PC-9 (cell line): ENCODE measurements at regions not wholly inside any gene's neighbourhood (a gene's known extent, or its start where the extent isn't known, plus 50 kb on each side); places are given as distances from the start of the nearest gene placed in this dataset.
"Not testable (repeated sequence)": the region's sequence is repeated elsewhere in the genome, so short reads cannot be mapped to it uniquely, and the experiment has no call there.

Source experiments
- BruUV-seq: library from RNA; stranded (reverse); fragments of 400-500 nt; replicated peaks from 2 replicates; lab custom pipeline; 2021; lab: Mats Ljungman, UMichigan
- CTCF ChIA-PET: fragments of 300-600 bp; sonication (Branson Sonifier 250); formaldehyde crosslinking; loops from one replicate; lab custom pipeline; 2022; ENCODE audit warnings: antibody characterized with exemption; lab: Charles Lee
- POLR2A ChIA-PET: fragments of 300-600 bp; sonication (Branson Sonifier 250); formaldehyde crosslinking; loops from one replicate; lab custom pipeline; 2022; ENCODE audit warnings: antibody characterized with exemption; ENCODE audit not compliant: unreplicated experiment; lab: Charles Lee
- DNase-seq, 2 experiments: peaks; one replicate each; pipeline versions ENCODE4 v3.0.0 to v3.0.0-alpha.2; 2015 to 2022; ENCODE audit warnings: mixed read lengths in 1 of 2
- H2AFZ ChIP-seq: fragments of 200-600 bp; sonication (generic); 2 replicates; pipeline ENCODE4 v1.8.1; 2017; ENCODE audit warnings: antibody characterized with exemption
- H3F3A ChIP-seq: fragments of 200-600 bp; sonication (generic); 2 replicates; pipeline ENCODE4 v1.8.1; 2017; ENCODE audit warnings: antibody characterized with exemption, mild to moderate bottlenecking, low read depth; ENCODE audit not compliant: insufficient read depth
- H3K27ac ChIP-seq: fragments of 200-600 bp; sonication (generic); 2 replicates; pipeline ENCODE4 v1.6.1; 2016; ENCODE audit warnings: mixed run types
- H3K27me3 ChIP-seq: fragments of 200-600 bp; sonication (generic); 2 replicates; pipeline ENCODE4 v1.6.1; 2016; ENCODE audit warnings: low read depth, mixed run types; ENCODE audit not compliant: insufficient read depth
- H3K36me3 ChIP-seq: fragments of 200-600 bp; sonication (generic); 2 replicates; pipeline ENCODE4 v1.6.1; 2016; ENCODE audit warnings: low read depth, mixed run types
- H3K4me1 ChIP-seq: fragments of 200-600 bp; sonication (generic); replicated peaks from 2 replicates; pipeline ENCODE4 v1.6.1; 2016; ENCODE audit warnings: mixed run types; ENCODE audit not compliant: insufficient read depth
- H3K4me2 ChIP-seq: fragments of 200-600 bp; sonication (generic); 2 replicates; pipeline ENCODE4 v1.6.1; 2017; ENCODE audit warnings: mixed run types
- H3K4me3 ChIP-seq: fragments of 200-600 bp; sonication (generic); 2 replicates; pipeline ENCODE4 v1.6.1; 2016; ENCODE audit warnings: mixed run types
- H3K79me2 ChIP-seq: fragments of 200-600 bp; sonication (generic); 2 replicates; pipeline ENCODE4 v1.6.1; 2017; ENCODE audit warnings: low read depth, mixed run types
- H3K9me2 ChIP-seq: fragments of 200-600 bp; sonication (generic); 2 replicates; pipeline ENCODE4 v1.8.1; 2017; ENCODE audit warnings: mild to moderate bottlenecking; ENCODE audit not compliant: insufficient read depth
- H3K9me3 ChIP-seq: fragments of 200-600 bp; sonication (generic); 2 replicates; pipeline ENCODE4 v1.8.1; 2016; ENCODE audit warnings: low read depth; ENCODE audit not compliant: insufficient read depth
- H4K20me1 ChIP-seq: fragments of 200-600 bp; sonication (generic); 2 replicates; pipeline ENCODE4 v1.8.1; 2017; ENCODE audit not compliant: insufficient read depth
- EZH2 ChIP-seq: fragments of 200-600 bp; sonication (generic); IDR thresholded peaks from 2 replicates; pipeline ENCODE4 v1.8.0; 2017; ENCODE audit warnings: antibody characterized with exemption, low read depth
- intact Hi-C: fragments of 100-400 bp; cut with micrococcal nuclease; formaldehyde crosslinking; loops from one replicate; pipeline ENCODE4 v1.10.0; 2022; ENCODE audit not compliant: unreplicated experiment
- TF ChIP-seq, protein P1 (sequence below): fragments of 200-600 bp; sonication (generic); conservative IDR thresholded peaks from 2 replicates; pipeline ENCODE4 v1.6.1; 2017; ENCODE audit warnings: mixed run types, antibody characterized with exemption, mild to moderate bottlenecking, moderate library complexity

DNA sequence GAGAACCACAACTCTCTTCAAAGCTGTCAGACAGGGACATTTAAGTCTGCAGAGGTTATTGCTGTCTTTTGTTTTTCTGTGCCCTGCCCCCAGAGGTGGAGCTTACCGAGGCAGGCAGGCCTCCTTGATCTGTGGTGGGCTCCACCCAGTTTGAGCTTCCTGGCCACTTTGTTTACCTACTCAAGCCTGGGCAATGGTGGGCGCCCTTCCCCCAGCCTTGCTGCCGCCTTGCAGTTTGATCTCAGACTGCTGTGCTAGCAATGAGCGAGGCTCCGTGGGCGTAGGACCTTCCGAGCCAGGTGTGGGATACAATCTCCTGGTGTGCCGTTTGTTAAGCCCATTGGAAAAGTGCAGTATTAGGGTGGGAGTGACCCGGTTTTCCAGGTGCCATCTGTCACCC lies 822.1 kb downstream of the KCNMA1 start:
- H3K79me2 ChIP-seq, H2AFZ ChIP-seq, POLR2A ChIA-PET, H3F3A ChIP-seq, CTCF ChIA-PET, DNase-seq, H3K9me3 ChIP-seq, H3K27ac ChIP-seq, H3K4me3 ChIP-seq, H3K4me1 ChIP-seq, H3K9me2 ChIP-seq, H3K36me3 ChIP-seq, H3K4me2 ChIP-seq, H4K20me1 ChIP-seq, intact Hi-C loops, BruUV-seq: not testable (repeated sequence)
- peaks cover 46% of the 10 kb centered on the region for H3K27me3 ChIP-seq

DNA sequence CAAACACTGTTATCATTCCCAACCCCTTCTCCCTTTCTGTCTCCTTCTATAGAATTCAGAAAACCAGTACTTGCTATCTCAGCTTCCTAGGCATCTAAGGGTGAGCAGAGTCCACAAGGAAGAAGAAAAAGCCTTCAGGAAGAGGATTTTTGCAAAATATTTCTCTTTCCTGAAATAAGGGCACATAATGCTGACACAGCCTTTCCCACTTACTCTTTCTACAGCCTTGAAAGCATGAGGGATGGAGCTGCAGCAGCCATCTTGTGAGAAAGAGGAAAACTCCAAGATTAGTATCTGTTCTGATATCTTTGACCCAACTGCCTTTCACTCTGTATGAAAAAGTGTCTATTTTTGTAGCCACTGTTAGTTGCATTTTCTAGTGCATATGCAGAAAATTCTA lies 826.2 kb downstream of the KCNMA1 start:
- no peaks in the 10 kb centered on the region for H3K36me3 ChIP-seq
- ChIA-PET POLR2A (no interaction called here), CTCF (no interaction called here)
- no peaks in the 10 kb centered on the region for H4K20me1 ChIP-seq
- no peaks in the 10 kb centered on the region for H3F3A ChIP-seq
- H2AFZ ChIP-seq, result no peak overlapping the region
- H3K27ac ChIP-seq, result no peak overlapping the region
- H3K4me1 ChIP-seq, result no peaks in the 10 kb centered on the region
- H3K4me3 ChIP-seq, result no peak overlapping the region
- no peak overlapping the region for H3K4me2 ChIP-seq
- no TSS peak for BruUV-seq
- intact Hi-C loops, result no loop called here
- TF ChIP-seq, protein P1, sequence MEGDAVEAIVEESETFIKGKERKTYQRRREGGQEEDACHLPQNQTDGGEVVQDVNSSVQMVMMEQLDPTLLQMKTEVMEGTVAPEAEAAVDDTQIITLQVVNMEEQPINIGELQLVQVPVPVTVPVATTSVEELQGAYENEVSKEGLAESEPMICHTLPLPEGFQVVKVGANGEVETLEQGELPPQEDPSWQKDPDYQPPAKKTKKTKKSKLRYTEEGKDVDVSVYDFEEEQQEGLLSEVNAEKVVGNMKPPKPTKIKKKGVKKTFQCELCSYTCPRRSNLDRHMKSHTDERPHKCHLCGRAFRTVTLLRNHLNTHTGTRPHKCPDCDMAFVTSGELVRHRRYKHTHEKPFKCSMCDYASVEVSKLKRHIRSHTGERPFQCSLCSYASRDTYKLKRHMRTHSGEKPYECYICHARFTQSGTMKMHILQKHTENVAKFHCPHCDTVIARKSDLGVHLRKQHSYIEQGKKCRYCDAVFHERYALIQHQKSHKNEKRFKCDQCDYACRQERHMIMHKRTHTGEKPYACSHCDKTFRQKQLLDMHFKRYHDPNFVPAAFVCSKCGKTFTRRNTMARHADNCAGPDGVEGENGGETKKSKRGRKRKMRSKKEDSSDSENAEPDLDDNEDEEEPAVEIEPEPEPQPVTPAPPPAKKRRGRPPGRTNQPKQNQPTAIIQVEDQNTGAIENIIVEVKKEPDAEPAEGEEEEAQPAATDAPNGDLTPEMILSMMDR, result no peak
- no peak for TF ChIP-seq EZH2
- DNase-seq, result no peak
- H3K79me2 ChIP-seq, result no peaks in the 10 kb centered on the region
- peaks cover 23% of the 10 kb centered on the region for H3K27me3 ChIP-seq
- no peaks in the 10 kb centered on the region for H3K9me3 ChIP-seq
- no peaks in the 10 kb centered on the region for H3K9me2 ChIP-seq

DNA sequence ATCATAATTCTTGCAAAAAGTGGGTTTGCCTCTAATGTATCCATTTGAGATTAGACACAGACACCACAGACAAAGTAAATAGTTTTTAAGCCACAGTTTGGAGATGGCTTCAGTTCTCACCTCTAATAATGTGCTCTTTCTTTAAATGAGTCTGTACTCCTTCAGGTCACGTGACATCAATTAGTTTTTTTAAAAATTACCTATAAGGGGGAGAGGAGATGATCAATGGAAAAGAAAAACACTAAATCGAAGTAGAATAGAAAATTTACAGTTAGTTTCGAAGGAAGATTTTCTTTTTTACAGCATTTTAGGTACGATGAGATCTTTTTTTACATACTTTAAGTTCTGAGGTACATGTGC lies 849.2 kb downstream of the KCNMA1 start:
- Histone ChIP-seq H3K27me3 (no peaks in the 10 kb centered on the region), H3F3A (no peaks in the 10 kb centered on the region), H3K9me2 (no peaks in the 10 kb centered on the region), H2AFZ (no peak overlapping the region), H3K27ac (no peak overlapping the region), H4K20me1 (no peaks in the 10 kb centered on the region), H3K4me1 (no peaks in the 10 kb centered on the region), H3K36me3 (no peaks in the 10 kb centered on the region), H3K4me3 (no peak overlapping the region), H3K79me2 (no peaks in the 10 kb centered on the region), H3K9me3 (no peaks in the 10 kb centered on the region; the same call in 1 of the 2 replicates), H3K4me2 (no peak overlapping the region)
- ChIA-PET CTCF (no interaction called here), POLR2A (no interaction called here)
- no peak for DNase-seq
- intact Hi-C loops, result no loop called here
- BruUV-seq, result no TSS peak
- no peak for TF ChIP-seq EZH2
- TF ChIP-seq, protein P1, result no peak

DNA sequence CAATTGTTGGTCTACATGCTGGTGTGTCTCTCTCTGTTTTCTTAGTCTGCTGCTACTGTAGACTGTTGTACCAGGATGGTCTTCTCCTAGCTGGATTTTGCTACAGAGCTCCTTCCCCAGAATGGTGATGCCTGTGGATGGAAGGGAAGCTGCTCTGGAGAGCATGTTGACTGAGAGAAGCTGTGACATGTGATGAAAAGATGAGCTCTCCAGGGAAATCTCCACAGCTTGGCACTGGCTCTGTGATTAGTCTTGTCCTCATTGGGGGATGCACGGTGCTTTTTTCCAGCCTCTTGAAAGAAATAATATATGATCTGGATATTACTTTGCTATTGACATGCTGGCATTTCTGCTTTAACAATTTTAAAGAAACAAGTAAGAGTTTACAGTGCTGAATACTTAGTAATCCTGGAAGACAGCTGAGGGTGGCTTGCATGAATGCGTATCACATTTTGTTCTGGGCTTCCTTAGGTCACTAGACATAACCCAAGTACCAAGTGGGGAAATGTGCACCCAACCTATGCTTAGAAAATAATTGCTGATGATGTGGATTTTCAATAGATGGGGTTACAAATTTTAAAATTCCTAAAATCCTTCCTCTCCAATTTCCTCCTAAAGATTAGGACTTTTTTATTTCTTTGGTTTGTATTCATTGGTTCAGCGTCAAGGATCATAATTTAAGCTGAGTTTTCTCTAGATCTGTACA lies 849.7 kb downstream of the KCNMA1 start:
- BruUV-seq, result no TSS peak
- no peaks in the 10 kb centered on the region for H4K20me1 ChIP-seq
- no peak overlapping the region for H3K4me2 ChIP-seq
- no peaks in the 10 kb centered on the region; the same call in 1 of the 2 replicates for H3K9me3 ChIP-seq
- no peak for DNase-seq
- no peaks in the 10 kb centered on the region for H3F3A ChIP-seq
- CTCF ChIA-PET, result no interaction called here
- no peaks in the 10 kb centered on the region for H3K79me2 ChIP-seq
- H3K9me2 ChIP-seq, result no peaks in the 10 kb centered on the region
- H3K4me1 ChIP-seq, result no peaks in the 10 kb centered on the region
- no peak overlapping the region for H3K27ac ChIP-seq
- H2AFZ ChIP-seq, result no peak overlapping the region
- no peaks in the 10 kb centered on the region for H3K36me3 ChIP-seq
- no peaks in the 10 kb centered on the region for H3K27me3 ChIP-seq
- TF ChIP-seq, protein P1, result no peak
- no peak for TF ChIP-seq EZH2
- intact Hi-C loops, result no loop called here
- no peak overlapping the region for H3K4me3 ChIP-seq
- POLR2A ChIA-PET, result no interaction called here
